SHP77 (cell line): ENCODE measurements at regions not wholly inside any gene's neighbourhood (a gene's known extent, or its start where the extent isn't known, plus 50 kb on each side); places are given as distances from the start of the nearest gene placed in this dataset.

Source experiments
- DNase-seq, 2 experiments: peaks; one replicate each; lab custom pipeline; 2025; lab: John Stamatoyannopoulos, UW

GRCh38 chr3:184508938-184509337 lies 52.6 kb upstream of the EPHB3 start:
- no peak for DNase-seq

- no peak for DNase-seq
Measured at GRCh38 chr3:184511741-184512140, 49.8 kb upstream of the EPHB3 start.
